OCI-LY3 (cell line): ENCODE measurements at regions not wholly inside any gene's neighbourhood (a gene's known extent, or its start where the extent isn't known, plus 50 kb on each side); places are given as distances from the start of the nearest gene placed in this dataset.

Experiments used
- CTCF ChIP-seq: fragments of 200-600, 300-600 bp; sonication (generic); IDR thresholded peaks from 2 replicates; pipeline ENCODE4 v1.5.1; 2014; ENCODE audit warnings: antibody characterized with exemption, low read length, low read depth
- EZH2phosphoT487 ChIP-seq: fragments of 200-600 bp; shearing (Covaris generic); IDR thresholded peaks from 2 replicates; pipeline ENCODE4 v1.6.1; 2018; ENCODE audit warnings: antibody characterized with exemption, mixed run types, low read depth

- no peak for TF ChIP-seq CTCF
- TF ChIP-seq EZH2phosphoT487: no peak
Measured at GRCh38 chr4:27577951-27578350, 717.3 kb downstream of the STIM2 start.
